ENCODE measurements at regions not wholly inside any gene's neighbourhood (a gene's known extent, or its start where the extent isn't known, plus 50 kb on each side); places are given as distances from the start of the nearest gene placed in this dataset.

- WGBS (ENCODE audit: insufficient coverage, low coverage, low lambda C conversion rate, missing lambda C conversion rate), result no CpG with 5 or more reads among the region's 1 CpG
- DNase-seq, result no peak
- no peak for TF ChIP-seq CTCF (IDR thresholded peaks at IDR 0.05)
- TF ChIP-seq POLR2A (IDR thresholded peaks at IDR 0.05), result no peak
- no peak for ATAC-seq
- intact Hi-C loops (cut with DNase I), result no loop called here
- H3K27ac ChIP-seq, result no peak overlapping the region
- no peaks in the 10 kb centered on the region for H3K4me1 ChIP-seq
- H3K4me3 ChIP-seq, result no peak overlapping the region
- H3K9me3 ChIP-seq, result no peaks in the 10 kb centered on the region
- H3K36me3 ChIP-seq, result no peaks in the 10 kb centered on the region
- no peaks in the 10 kb centered on the region for H3K27me3 ChIP-seq
These were observed 210.6 kb upstream of the RXFP2 start for GRCh38 chr13:31528758-31529157.

GRCh38 chr13:31530922-31531321 lies 208.4 kb upstream of the RXFP2 start:
- intact Hi-C loops (cut with DNase I), result no loop called here
- Histone ChIP-seq H3K4me3 (no peak overlapping the region), H3K27ac (no peak overlapping the region), H3K27me3 (no peaks in the 10 kb centered on the region), H3K36me3 (no peaks in the 10 kb centered on the region), H3K4me1 (no peaks in the 10 kb centered on the region), H3K9me3 (no peaks in the 10 kb centered on the region)
- DNase-seq (no peak), ATAC-seq (no peak)
- no peak for TF ChIP-seq CTCF (IDR thresholded peaks at IDR 0.05)
- TF ChIP-seq POLR2A (IDR thresholded peaks at IDR 0.05), result no peak
- 83% methylated on average over 2 of the region's 4 CpGs for WGBS (ENCODE audit: insufficient coverage, low coverage, low lambda C conversion rate, missing lambda C conversion rate)

GRCh38 chr13:31537052-31537451 lies 202.3 kb upstream of the RXFP2 start:
- intact Hi-C loops (cut with DNase I), result no loop called here
- WGBS (ENCODE audit: insufficient coverage, low coverage, low lambda C conversion rate, missing lambda C conversion rate), result 8% methylated on average over 1 of the region's 1 CpG
- no peak overlapping the region for H3K4me3 ChIP-seq
- no peak overlapping the region for H3K27ac ChIP-seq
- ATAC-seq, result no peak
- no peaks in the 10 kb centered on the region for H3K36me3 ChIP-seq
- no peak for DNase-seq
- TF ChIP-seq POLR2A (IDR thresholded peaks at IDR 0.05) (no peak), CTCF (IDR thresholded peaks at IDR 0.05) (no peak)
- H3K4me1 ChIP-seq, result no peaks in the 10 kb centered on the region
- no peaks in the 10 kb centered on the region for H3K27me3 ChIP-seq
- H3K9me3 ChIP-seq, result no peaks in the 10 kb centered on the region

- intact Hi-C loops (cut with DNase I), result no loop called here
- 25% methylated on average over 6 of the region's 6 CpGs for WGBS (ENCODE audit: insufficient coverage, low coverage, low lambda C conversion rate, missing lambda C conversion rate)
- H3K27ac ChIP-seq, result no peak overlapping the region
- no peaks in the 10 kb centered on the region for H3K9me3 ChIP-seq
- no peak overlapping the region for H3K4me3 ChIP-seq
- no peaks in the 10 kb centered on the region for H3K4me1 ChIP-seq
- TF ChIP-seq CTCF (IDR thresholded peaks at IDR 0.05), result peak; percentile 34 to 64 (median 55)
- no peak for TF ChIP-seq POLR2A (IDR thresholded peaks at IDR 0.05)
- DNase-seq, result no peak
- H3K36me3 ChIP-seq, result no peaks in the 10 kb centered on the region
- ATAC-seq, result peak; percentile 62 to 82 (median 73)
- no peaks in the 10 kb centered on the region for H3K27me3 ChIP-seq
These were observed 201.0 kb upstream of the RXFP2 start for GRCh38 chr13:31538067-31539042.
